ENCODE measurements at regions not wholly inside any gene's neighbourhood (a gene's known extent, or its start where the extent isn't known, plus 50 kb on each side); places are given as distances from the start of the nearest gene placed in this dataset.

DNA sequence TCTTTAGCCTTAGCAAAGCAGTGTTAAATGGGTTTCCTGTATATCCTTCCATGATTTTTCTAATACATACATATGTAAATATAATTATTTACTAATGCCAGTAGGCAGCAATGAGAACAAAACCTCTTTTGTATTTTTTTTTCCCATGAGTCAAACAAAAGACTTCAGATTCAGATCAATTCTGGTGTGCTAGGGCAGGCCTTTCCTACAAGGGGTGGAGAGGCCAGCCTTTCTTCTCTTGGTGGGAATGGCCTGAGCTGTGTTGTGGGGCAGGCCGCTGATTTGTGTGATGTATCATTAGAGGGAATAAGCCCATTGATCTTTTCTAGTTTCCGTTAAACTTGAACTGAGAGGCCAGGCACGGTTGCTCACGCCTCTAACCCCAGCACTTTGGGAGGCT is 115.5 kb upstream of the DMRT1 start:
- 85 to 99% methylated on average over 4 of the region's 4 CpGs for WGBS, 2 donors
- no peak overlapping the region for H3K4me3 ChIP-seq (ENCODE audit: low read depth, poor library complexity, severe bottlenecking)
- no peak for DNase-seq (ENCODE audit: low spot score in 2 of 2)
- intact Hi-C loops (cut with DNase I; ENCODE audit: low total_unique reads) = no loop called here
- TF ChIP-seq POLR2A (IDR thresholded peaks at IDR 0.05) = no peak
- TF ChIP-seq, protein P1, sequence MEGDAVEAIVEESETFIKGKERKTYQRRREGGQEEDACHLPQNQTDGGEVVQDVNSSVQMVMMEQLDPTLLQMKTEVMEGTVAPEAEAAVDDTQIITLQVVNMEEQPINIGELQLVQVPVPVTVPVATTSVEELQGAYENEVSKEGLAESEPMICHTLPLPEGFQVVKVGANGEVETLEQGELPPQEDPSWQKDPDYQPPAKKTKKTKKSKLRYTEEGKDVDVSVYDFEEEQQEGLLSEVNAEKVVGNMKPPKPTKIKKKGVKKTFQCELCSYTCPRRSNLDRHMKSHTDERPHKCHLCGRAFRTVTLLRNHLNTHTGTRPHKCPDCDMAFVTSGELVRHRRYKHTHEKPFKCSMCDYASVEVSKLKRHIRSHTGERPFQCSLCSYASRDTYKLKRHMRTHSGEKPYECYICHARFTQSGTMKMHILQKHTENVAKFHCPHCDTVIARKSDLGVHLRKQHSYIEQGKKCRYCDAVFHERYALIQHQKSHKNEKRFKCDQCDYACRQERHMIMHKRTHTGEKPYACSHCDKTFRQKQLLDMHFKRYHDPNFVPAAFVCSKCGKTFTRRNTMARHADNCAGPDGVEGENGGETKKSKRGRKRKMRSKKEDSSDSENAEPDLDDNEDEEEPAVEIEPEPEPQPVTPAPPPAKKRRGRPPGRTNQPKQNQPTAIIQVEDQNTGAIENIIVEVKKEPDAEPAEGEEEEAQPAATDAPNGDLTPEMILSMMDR (IDR thresholded peaks at IDR 0.05) = no peak

DNA sequence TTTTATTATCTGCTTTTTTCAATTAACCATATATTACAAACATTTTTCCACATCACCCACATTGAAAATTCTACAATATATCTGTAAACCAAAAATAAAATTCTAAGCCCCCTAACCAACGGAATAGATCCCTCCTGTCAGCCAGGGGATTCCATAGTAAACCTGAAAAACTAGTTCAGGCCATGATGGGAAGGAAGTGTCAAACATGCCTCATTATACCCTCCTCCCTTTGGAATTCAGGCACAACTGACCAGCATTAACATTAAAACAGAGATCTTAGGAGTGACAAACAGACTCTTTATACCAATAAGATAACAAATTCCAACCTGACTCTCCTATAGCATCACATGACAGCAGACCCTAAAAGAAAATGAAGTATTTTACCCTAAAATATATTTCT is 113.7 kb upstream of the DMRT1 start:
- no peak overlapping the region for H3K4me3 ChIP-seq (ENCODE audit: low read depth, poor library complexity, severe bottlenecking)
- DNase-seq (ENCODE audit: low spot score in 2 of 2) = no peak
- TF ChIP-seq, protein P1 (IDR thresholded peaks at IDR 0.05) = no peak
- no peak for TF ChIP-seq POLR2A (IDR thresholded peaks at IDR 0.05)
- intact Hi-C loops (cut with DNase I; ENCODE audit: low total_unique reads) = no loop called here
- WGBS, 2 donors = 35 to 40% methylated on average over 1 of the region's 1 CpG

GRCh38 chr9:728535-728934 is 113.0 kb upstream of the DMRT1 start:
- no peak overlapping the region for H3K4me3 ChIP-seq (ENCODE audit: low read depth, poor library complexity, severe bottlenecking)
- intact Hi-C loops (cut with DNase I; ENCODE audit: low total_unique reads) = no loop called here
- TF ChIP-seq POLR2A (IDR thresholded peaks at IDR 0.05) = no peak
- TF ChIP-seq, protein P1 (IDR thresholded peaks at IDR 0.05) = no peak
- WGBS, 2 donors = 92 to 96% methylated on average over 2 of the region's 2 CpGs
- no peak for DNase-seq (ENCODE audit: low spot score in 2 of 2)

DNA sequence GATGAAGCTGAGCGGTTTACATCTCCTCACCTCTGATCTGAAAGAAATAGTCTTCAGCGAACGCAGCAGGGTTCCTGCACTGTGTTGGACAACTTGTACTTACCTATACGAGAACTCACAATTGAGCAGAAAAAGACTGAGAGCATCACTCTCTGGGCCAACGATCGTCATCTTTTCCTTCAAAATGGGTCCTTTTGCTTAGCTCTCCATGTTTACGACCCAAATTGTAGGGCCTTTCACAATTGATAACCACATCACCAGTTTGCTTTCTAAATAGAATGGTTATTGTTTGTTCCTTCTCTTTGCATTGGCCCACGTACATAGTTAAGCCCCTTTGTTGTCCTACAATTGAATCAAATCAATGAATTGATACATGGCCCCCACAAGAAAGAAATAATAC is 110.0 kb upstream of the DMRT1 start:
- WGBS, 2 donors = 95 to 96% methylated on average over 8 of the region's 8 CpGs
- intact Hi-C loops (cut with DNase I; ENCODE audit: low total_unique reads) = no loop called here
- DNase-seq (ENCODE audit: low spot score in 2 of 2) = no peak
- H3K4me3 ChIP-seq (ENCODE audit: low read depth, poor library complexity, severe bottlenecking) = no peak overlapping the region
- TF ChIP-seq, protein P1 (IDR thresholded peaks at IDR 0.05) = no peak
- TF ChIP-seq POLR2A (IDR thresholded peaks at IDR 0.05) = no peak

GRCh38 chr9:734831-735511 is 106.5 kb upstream of the DMRT1 start:
- WGBS, 2 donors = 32 to 34% methylated on average over 9 of the region's 9 CpGs

More at GRCh38 chr9:734831-735511, 106.5 kb upstream of the DMRT1 start:
- no peak overlapping the region for H3K4me3 ChIP-seq (ENCODE audit: low read depth, poor library complexity, severe bottlenecking)
- intact Hi-C loops (cut with DNase I; ENCODE audit: low total_unique reads) = no loop called here
- peak in 1 of 2 donors; percentile 72 for DNase-seq (ENCODE audit: low spot score in 2 of 2)
- TF ChIP-seq, protein P1 (IDR thresholded peaks at IDR 0.05) = peak in 1 of 3 donors; percentile 84
- TF ChIP-seq POLR2A (IDR thresholded peaks at IDR 0.05) = no peak

Measured in lower leg skin (tissue), 4 donors.